ENCODE measurements at regions not wholly inside any gene's neighbourhood (a gene's known extent, or its start where the extent isn't known, plus 50 kb on each side); places are given as distances from the start of the nearest gene placed in this dataset.

- TF ChIP-seq, protein P1, sequence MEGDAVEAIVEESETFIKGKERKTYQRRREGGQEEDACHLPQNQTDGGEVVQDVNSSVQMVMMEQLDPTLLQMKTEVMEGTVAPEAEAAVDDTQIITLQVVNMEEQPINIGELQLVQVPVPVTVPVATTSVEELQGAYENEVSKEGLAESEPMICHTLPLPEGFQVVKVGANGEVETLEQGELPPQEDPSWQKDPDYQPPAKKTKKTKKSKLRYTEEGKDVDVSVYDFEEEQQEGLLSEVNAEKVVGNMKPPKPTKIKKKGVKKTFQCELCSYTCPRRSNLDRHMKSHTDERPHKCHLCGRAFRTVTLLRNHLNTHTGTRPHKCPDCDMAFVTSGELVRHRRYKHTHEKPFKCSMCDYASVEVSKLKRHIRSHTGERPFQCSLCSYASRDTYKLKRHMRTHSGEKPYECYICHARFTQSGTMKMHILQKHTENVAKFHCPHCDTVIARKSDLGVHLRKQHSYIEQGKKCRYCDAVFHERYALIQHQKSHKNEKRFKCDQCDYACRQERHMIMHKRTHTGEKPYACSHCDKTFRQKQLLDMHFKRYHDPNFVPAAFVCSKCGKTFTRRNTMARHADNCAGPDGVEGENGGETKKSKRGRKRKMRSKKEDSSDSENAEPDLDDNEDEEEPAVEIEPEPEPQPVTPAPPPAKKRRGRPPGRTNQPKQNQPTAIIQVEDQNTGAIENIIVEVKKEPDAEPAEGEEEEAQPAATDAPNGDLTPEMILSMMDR (IDR thresholded peaks at IDR 0.05): no peak
- no peak for TF ChIP-seq EP300 (IDR thresholded peaks at IDR 0.05)
These were observed 455.2 kb upstream of the RUNX1 start for GRCh38 chr21:35504277-35504676.

All from tibial nerve (tissue), 4 donors.